ENCODE measurements at regions not wholly inside any gene's neighbourhood (a gene's known extent, or its start where the extent isn't known, plus 50 kb on each side); places are given as distances from the start of the nearest gene placed in this dataset.

- no peak for TF ChIP-seq ZBTB33 (IDR thresholded peaks at IDR 0.05)
Observed at GRCh38 chr4:119684463-119684862, 55.9 kb upstream of the PDE5A start (continued).

- TF ChIP-seq JUND (IDR thresholded peaks at IDR 0.05) (peak; percentile 67 to 86), ZBTB33 (IDR thresholded peaks at IDR 0.05) (peak; percentile 69), REST (IDR thresholded peaks at IDR 0.05) (peak; percentile 48), HNF4G (IDR thresholded peaks at IDR 0.05) (peak; percentile 43), NR2F2 (IDR thresholded peaks at IDR 0.05) (peak; percentile 34), HNF4A (conservative IDR thresholded peaks at IDR 0.05) (peak; percentile 85 to 87), CTCF (IDR thresholded peaks at IDR 0.05; ENCODE audit: low read depth, low read length, missing input control) (no peak), EGR1 (IDR thresholded peaks at IDR 0.05; ENCODE audit: low read depth in 2 of 2) (peak in 1 of 2 donors; percentile 24), MAX (IDR thresholded peaks at IDR 0.05) (peak; percentile 75), FOXA1 (IDR thresholded peaks at IDR 0.05) (peak; percentile 96), GABPA (IDR thresholded peaks at IDR 0.05 in 1 of 2, conservative IDR thresholded peaks at IDR 0.05 in 1 of 2) (no peak), SP1 (IDR thresholded peaks at IDR 0.05) (peak; percentile 70), RAD21 (IDR thresholded peaks at IDR 0.05) (peak; percentile 45 to 58), TAF1 (conservative IDR thresholded peaks at IDR 0.05) (no peak), RXRA (IDR thresholded peaks at IDR 0.05) (peak; percentile 66 to 86), FOXA2 (IDR thresholded peaks at IDR 0.05) (peak; percentile 96), ATF3 (IDR thresholded peaks at IDR 0.05) (no peak), YY1 (IDR thresholded peaks at IDR 0.05) (peak; percentile 56)
- H3K36me3 ChIP-seq (ENCODE audit: control insufficient read depth in 4 of 4, insufficient read depth in 3 of 4, low read depth in 1 of 4, low read length in 3 of 4) = no peaks in the 10 kb centered on the region
- no peak overlapping the region for H3K9ac ChIP-seq (ENCODE audit: low read depth in 1 of 2, low read length in 2 of 2)
- H3K27me3 ChIP-seq (ENCODE audit: control insufficient read depth in 4 of 4, insufficient read depth in 4 of 4, low read length in 3 of 4) = no peaks in the 10 kb centered on the region
- 21% methylated on average over 1 of the region's 1 CpG for WGBS
- peak overlapping the region in 1 of 2 donors; percentile 12 for H3K27ac ChIP-seq (ENCODE audit: low read depth in 1 of 2, low read length in 2 of 2)
- H3K4me3 ChIP-seq (ENCODE audit: low read depth in 1 of 3, low read length in 3 of 3) = no peak overlapping the region
- peaks cover 2 to 16% (median 8%) of the 10 kb centered on the region in 4 donors for H3K4me1 ChIP-seq (ENCODE audit: control insufficient read depth in 4 of 4, insufficient read depth in 4 of 4, low read length in 3 of 4)
- no peak for DNase-seq (ENCODE audit: low spot score)
- H3K9me3 ChIP-seq (ENCODE audit: control insufficient read depth in 4 of 4, low read length in 3 of 4) = no peaks in the 10 kb centered on the region
Observed at GRCh38 chr4:119683518-119683917, 54.9 kb upstream of the PDE5A start.
